DMS 273 (cell line): ENCODE measurements at regions not wholly inside any gene's neighbourhood (a gene's known extent, or its start where the extent isn't known, plus 50 kb on each side); places are given as distances from the start of the nearest gene placed in this dataset.
"Not testable (repeated sequence)": the region's sequence is repeated elsewhere in the genome, so short reads cannot be mapped to it uniquely, and the experiment has no call there.

ENCODE experiments used
- DNase-seq: peaks from one replicate; lab custom pipeline; 2025; ENCODE audit not compliant: unreplicated experiment; lab: John Stamatoyannopoulos, UW

DNA sequence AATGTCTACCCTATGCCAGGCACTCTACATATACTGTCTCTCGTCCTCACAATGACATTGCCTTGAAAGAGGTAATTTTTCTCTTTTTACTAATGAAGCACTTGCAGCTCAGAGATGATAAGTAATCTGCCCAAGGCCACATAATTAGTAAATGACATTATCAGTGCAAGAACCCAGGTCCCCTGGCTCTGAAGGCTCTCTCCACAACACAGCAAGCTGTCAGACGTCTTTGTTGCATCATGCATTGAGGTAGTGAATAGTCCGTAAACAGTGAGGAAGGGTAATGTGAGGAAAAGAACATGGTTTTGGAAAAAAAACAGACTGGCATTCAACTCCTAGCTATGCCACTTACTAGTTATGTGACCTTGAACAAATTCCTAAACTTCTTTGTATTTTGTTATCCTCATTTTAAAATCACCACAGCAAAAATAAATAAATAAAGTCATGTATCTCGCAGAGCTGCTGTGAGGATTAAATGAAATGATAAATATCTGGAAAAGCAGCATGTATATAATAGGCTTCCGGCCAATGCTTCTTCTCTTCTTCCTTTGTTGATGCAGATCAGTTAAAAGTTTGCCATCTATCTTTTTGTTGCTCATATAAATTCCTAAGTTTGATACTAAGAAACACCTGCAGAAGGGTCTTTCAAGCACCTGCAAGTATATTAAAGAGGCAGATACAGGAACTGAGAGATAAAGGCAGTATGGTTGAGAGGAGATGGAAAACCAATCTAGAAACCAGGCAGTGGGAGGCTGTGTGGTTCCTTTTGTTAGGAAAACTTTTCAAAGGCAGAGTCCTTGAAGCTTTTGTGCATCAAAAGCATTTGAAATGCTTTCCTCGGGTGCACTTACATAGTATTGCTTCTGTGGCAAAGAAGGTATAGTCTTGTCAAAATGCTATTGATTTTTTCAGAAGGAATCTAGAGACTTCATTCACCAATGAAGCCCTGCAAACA, 82.8 kb downstream of the BTG1 start:
- no peak for DNase-seq

- DNase-seq: no peak
Observed at GRCh38 chr12:92061061-92061460, 84.6 kb downstream of the BTG1 start.

GRCh38 chr12:92059960-92060359, 85.7 kb downstream of the BTG1 start:
- DNase-seq: no peak

- no peak for DNase-seq
Observed at GRCh38 chr12:92058664-92059063, 87.0 kb downstream of the BTG1 start.

DNA sequence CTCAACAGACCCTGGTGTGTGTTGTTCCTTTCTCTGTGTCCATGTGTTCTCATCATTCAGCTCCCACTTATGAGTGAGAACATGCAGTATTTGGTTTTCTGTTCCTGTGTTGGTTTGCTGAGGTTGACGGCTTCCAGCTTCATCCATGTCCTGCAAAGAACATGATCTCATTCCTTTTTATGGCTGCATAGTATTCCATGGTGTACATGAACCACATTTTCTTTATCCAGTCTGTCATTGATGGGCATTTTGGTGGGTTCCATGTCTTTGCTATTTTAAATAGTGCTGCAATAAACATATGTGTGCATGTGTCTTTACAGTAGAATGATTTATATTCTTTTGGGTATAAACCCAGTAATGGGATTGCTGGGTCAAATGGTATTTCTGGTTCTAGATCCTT, 88.9 kb downstream of the BTG1 start:
- not testable (repeated sequence) for DNase-seq

DNA sequence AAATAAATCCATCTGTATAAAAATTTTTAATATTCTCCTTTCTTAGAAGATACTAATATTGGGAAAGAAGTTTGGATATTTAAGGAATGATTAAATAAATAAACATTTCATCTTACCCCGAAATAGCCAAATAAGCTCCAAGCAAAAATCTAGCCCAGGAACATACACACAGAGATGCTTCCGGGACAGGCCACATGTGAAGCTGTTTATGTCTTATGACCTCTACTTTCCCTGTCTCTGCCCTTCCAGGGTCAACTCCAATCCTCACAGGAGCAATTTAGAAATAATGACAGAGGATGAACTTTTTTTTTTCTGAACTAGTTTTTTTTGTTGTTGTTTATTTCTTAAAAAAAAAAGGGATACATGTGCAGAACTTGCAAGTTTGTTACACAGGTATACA, 89.4 kb downstream of the BTG1 start:
- no peak for DNase-seq

DNA sequence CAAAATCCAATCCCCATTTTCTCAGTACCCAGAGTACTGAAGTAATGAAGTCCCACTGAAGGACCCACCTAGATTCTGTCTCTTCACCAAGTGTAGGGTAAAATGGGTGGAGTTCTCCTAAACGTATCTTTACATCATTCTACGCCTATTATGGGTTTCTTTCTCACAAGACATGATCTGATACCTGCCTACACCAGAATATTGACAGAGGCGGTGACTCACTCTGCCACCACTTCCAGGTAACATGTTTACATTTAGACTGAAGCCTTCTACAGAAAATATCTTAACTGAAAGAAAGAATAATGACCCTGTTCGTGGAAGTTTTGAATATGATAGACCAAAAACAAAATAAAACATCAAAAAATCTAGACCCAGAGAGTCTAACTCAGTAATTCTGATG, 89.8 kb downstream of the BTG1 start:
- no peak for DNase-seq

- DNase-seq: no peak
Observed at GRCh38 chr12:92051441-92051840, 94.2 kb downstream of the BTG1 start.

GRCh38 chr12:92049403-92049802, 96.2 kb downstream of the BTG1 start:
- no peak for DNase-seq

DNA sequence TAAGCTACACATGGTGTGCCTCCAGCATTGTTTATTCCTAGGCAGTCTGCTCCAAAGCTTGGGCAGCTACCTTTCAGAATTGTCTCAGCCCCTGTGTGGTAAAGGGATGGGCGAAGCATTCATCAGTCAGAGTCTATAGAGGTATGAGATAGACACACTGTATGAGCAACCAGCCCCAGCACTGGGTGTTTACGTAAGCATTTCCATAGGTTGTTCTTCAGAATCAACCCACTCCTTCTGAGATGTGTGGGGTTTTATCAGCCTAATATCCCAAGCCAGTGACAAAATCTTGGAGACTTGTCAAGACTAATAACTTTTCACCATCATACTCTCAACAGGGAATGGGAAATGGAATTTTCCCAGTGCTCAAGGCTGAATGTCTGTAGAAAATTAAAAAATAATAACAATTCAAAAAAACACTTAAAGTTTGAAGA, 98.2 kb downstream of the BTG1 start:
- DNase-seq: no peak

GRCh38 chr12:92046557-92047392, 98.9 kb downstream of the BTG1 start:
- DNase-seq: no peak

- no peak for DNase-seq
Observed at GRCh38 chr12:92045852-92046251, 99.8 kb downstream of the BTG1 start.

DNA sequence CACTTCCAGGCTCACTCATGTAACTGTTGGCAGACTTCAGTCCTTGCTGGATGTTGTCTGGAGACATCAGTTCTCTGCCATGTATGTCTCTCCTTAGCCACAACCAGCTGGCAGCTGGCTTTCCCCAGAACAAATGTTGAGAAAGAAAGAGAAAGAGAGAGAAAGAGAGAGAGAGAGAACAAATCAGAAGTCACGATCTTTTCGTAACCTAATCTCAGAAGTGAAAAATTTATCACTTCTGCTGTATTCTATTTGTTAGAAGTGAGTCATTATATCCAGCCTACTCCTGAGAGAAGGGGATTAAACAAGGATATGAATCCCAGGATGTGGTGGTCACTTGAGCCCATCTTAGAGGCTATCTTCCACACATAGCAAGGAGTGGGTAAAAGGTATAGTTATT, 101.2 kb downstream of the BTG1 start:
- no peak for DNase-seq

- no peak for DNase-seq
Observed at GRCh38 chr12:92042791-92043531, 102.7 kb downstream of the BTG1 start.

- no peak for DNase-seq
Observed at GRCh38 chr12:92041742-92042141, 103.9 kb downstream of the BTG1 start.

- no peak for DNase-seq
Observed at GRCh38 chr12:92039046-92039445, 106.6 kb downstream of the BTG1 start.

- no peak for DNase-seq
Observed at GRCh38 chr12:92038476-92038875, 107.2 kb downstream of the BTG1 start.

DNA sequence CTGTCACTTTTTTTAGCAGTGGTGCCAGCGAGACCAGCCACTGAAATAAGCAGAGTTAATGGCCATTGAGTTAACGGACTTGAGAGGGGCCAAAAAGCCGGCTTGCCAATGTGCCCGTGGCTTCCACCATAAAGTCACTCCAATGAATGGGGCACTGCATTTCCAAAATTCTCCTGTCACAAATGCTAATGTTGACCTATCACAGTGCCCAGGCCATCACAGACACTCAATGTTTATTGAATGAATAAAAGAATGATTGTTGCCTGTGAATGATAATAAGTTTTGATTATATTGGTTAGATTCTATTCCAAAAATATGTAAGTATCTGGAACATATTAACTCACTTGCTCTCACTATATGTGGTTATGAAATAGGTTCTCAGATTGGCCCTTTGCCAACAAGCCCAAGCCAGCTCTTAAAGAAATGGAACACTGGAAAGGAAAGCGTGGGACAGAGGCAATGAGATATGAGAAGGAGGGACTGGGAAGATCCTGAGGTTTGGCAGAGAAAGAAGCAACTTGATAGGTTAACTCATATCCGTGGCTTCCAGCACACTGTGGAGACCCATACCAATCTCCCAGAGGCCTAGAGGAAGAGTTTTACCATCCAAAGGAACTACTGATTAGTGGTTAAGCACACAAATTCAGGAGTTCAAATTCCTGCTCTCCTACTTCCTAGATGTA, 108.7 kb downstream of the BTG1 start:
- DNase-seq: peak; percentile 19

- no peak for DNase-seq
Observed at GRCh38 chr12:92036061-92036620, 109.5 kb downstream of the BTG1 start.

GRCh38 chr12:92035477-92035876, 110.2 kb downstream of the BTG1 start:
- DNase-seq: no peak
